ENCODE measurements at regions not wholly inside any gene's neighbourhood (a gene's known extent, or its start where the extent isn't known, plus 50 kb on each side); places are given as distances from the start of the nearest gene placed in this dataset.
"Not testable (repeated sequence)": the region's sequence is repeated elsewhere in the genome, so short reads cannot be mapped to it uniquely, and the experiment has no call there.

GRCh38 chr5:58300346-58300895, 159.5 kb downstream of the PLK2 start:
- H3K9ac ChIP-seq (ENCODE audit: low read depth, low read length): no peak overlapping the region
- no peaks in the 10 kb centered on the region for H3K36me3 ChIP-seq (ENCODE audit: insufficient read depth, low read length)
- H3K4me2 ChIP-seq (ENCODE audit: insufficient read depth, low read length): no peak overlapping the region
- DNase-seq (no peak), ATAC-seq (ENCODE audit: insufficient read depth, low read depth) (no peak)
- no peak for TF ChIP-seq EZH2 (IDR thresholded peaks at IDR 0.05; ENCODE audit: borderline replicate concordance, low read depth, low read length, severe bottlenecking)
- no peak overlapping the region for H2AFZ ChIP-seq (ENCODE audit: low read depth, low read length)
- no peak overlapping the region for H3K27ac ChIP-seq (ENCODE audit: low read length)
- H4K20me1 ChIP-seq (ENCODE audit: insufficient read depth, low read length): no peaks in the 10 kb centered on the region
- no peaks in the 10 kb centered on the region for H3K9me3 ChIP-seq (ENCODE audit: insufficient read depth, low read length, severe bottlenecking)
- H3K27me3 ChIP-seq (ENCODE audit: insufficient read depth, low read length, poor library complexity): no peaks in the 10 kb centered on the region
- no peaks in the 10 kb centered on the region for H3K79me2 ChIP-seq (ENCODE audit: insufficient read depth, low read length)
- no peaks in the 10 kb centered on the region for H3K4me1 ChIP-seq (ENCODE audit: insufficient read depth, low read length)
- H3K4me3 ChIP-seq (ENCODE audit: low read depth in 1 of 2, low read length in 2 of 2): no peak overlapping the region

- no peaks in the 10 kb centered on the region for H3K36me3 ChIP-seq (ENCODE audit: insufficient read depth, low read length)
- DNase-seq (no peak), ATAC-seq (ENCODE audit: insufficient read depth, low read depth) (no peak)
- H3K27ac ChIP-seq (ENCODE audit: low read length): no peak overlapping the region
- no peak overlapping the region for H2AFZ ChIP-seq (ENCODE audit: low read depth, low read length)
- H3K27me3 ChIP-seq (ENCODE audit: insufficient read depth, low read length, poor library complexity): no peaks in the 10 kb centered on the region
- no peaks in the 10 kb centered on the region for H3K9me3 ChIP-seq (ENCODE audit: insufficient read depth, low read length, severe bottlenecking)
- H3K79me2 ChIP-seq (ENCODE audit: insufficient read depth, low read length): no peaks in the 10 kb centered on the region
- no peak overlapping the region for H3K9ac ChIP-seq (ENCODE audit: low read depth, low read length)
- TF ChIP-seq CTCF (IDR thresholded peaks at IDR 0.05; ENCODE audit: borderline replicate concordance, extremely low read depth, low read length, poor library complexity, severe bottlenecking) (no peak), EZH2 (IDR thresholded peaks at IDR 0.05; ENCODE audit: borderline replicate concordance, low read depth, low read length, severe bottlenecking) (no peak)
- no peak overlapping the region for H3K4me3 ChIP-seq (ENCODE audit: low read depth in 1 of 2, low read length in 2 of 2)
- H3K4me2 ChIP-seq (ENCODE audit: insufficient read depth, low read length): no peak overlapping the region
- H3K4me1 ChIP-seq (ENCODE audit: insufficient read depth, low read length): no peaks in the 10 kb centered on the region
- no peaks in the 10 kb centered on the region for H4K20me1 ChIP-seq (ENCODE audit: insufficient read depth, low read length)
Measured at GRCh38 chr5:58299256-58299655, 160.6 kb downstream of the PLK2 start.

- Histone ChIP-seq H2AFZ (ENCODE audit: low read depth, low read length) (no peak overlapping the region), H4K20me1 (ENCODE audit: insufficient read depth, low read length) (no peaks in the 10 kb centered on the region), H3K4me3 (ENCODE audit: low read depth in 1 of 2, low read length in 2 of 2) (no peak overlapping the region), H3K4me1 (ENCODE audit: insufficient read depth, low read length) (no peaks in the 10 kb centered on the region), H3K9ac (ENCODE audit: low read depth, low read length) (no peak overlapping the region), H3K4me2 (ENCODE audit: insufficient read depth, low read length) (no peak overlapping the region), H3K27ac (ENCODE audit: low read length) (no peak overlapping the region), H3K27me3 (ENCODE audit: insufficient read depth, low read length, poor library complexity) (no peaks in the 10 kb centered on the region), H3K9me3 (ENCODE audit: insufficient read depth, low read length, severe bottlenecking) (no peaks in the 10 kb centered on the region), H3K79me2 (ENCODE audit: insufficient read depth, low read length) (no peaks in the 10 kb centered on the region), H3K36me3 (ENCODE audit: insufficient read depth, low read length) (no peaks in the 10 kb centered on the region)
- ATAC-seq (ENCODE audit: insufficient read depth, low read depth) (no peak), DNase-seq (no peak)
- TF ChIP-seq EZH2 (IDR thresholded peaks at IDR 0.05; ENCODE audit: borderline replicate concordance, low read depth, low read length, severe bottlenecking): no peak
Measured at GRCh38 chr5:58294598-58295305, 165.1 kb downstream of the PLK2 start.

- ATAC-seq (ENCODE audit: insufficient read depth, low read depth); H3K79me2 ChIP-seq (ENCODE audit: insufficient read depth, low read length); H3K27me3 ChIP-seq (ENCODE audit: insufficient read depth, low read length, poor library complexity); H3K36me3 ChIP-seq (ENCODE audit: insufficient read depth, low read length); H2AFZ ChIP-seq (ENCODE audit: low read depth, low read length); DNase-seq; H3K4me3 ChIP-seq (ENCODE audit: low read depth in 1 of 2, low read length in 2 of 2); H3K9ac ChIP-seq (ENCODE audit: low read depth, low read length); H3K9me3 ChIP-seq (ENCODE audit: insufficient read depth, low read length, severe bottlenecking); H4K20me1 ChIP-seq (ENCODE audit: insufficient read depth, low read length); H3K4me2 ChIP-seq (ENCODE audit: insufficient read depth, low read length); H3K4me1 ChIP-seq (ENCODE audit: insufficient read depth, low read length); H3K27ac ChIP-seq (ENCODE audit: low read length): not testable (repeated sequence)
Measured at GRCh38 chr5:58288275-58288674, 171.6 kb downstream of the PLK2 start.

- Histone ChIP-seq H4K20me1 (ENCODE audit: insufficient read depth, low read length) (no peaks in the 10 kb centered on the region), H3K79me2 (ENCODE audit: insufficient read depth, low read length) (no peaks in the 10 kb centered on the region), H3K36me3 (ENCODE audit: insufficient read depth, low read length) (no peaks in the 10 kb centered on the region), H3K9ac (ENCODE audit: low read depth, low read length) (no peak overlapping the region), H3K9me3 (ENCODE audit: insufficient read depth, low read length, severe bottlenecking) (no peaks in the 10 kb centered on the region), H3K27me3 (ENCODE audit: insufficient read depth, low read length, poor library complexity) (peaks cover 4% of the 10 kb centered on the region), H3K4me1 (ENCODE audit: insufficient read depth, low read length) (no peaks in the 10 kb centered on the region), H2AFZ (ENCODE audit: low read depth, low read length) (no peak overlapping the region), H3K4me3 (ENCODE audit: low read depth in 1 of 2, low read length in 2 of 2) (no peak overlapping the region), H3K4me2 (ENCODE audit: insufficient read depth, low read length) (no peak overlapping the region), H3K27ac (ENCODE audit: low read length) (no peak overlapping the region)
- ATAC-seq (ENCODE audit: insufficient read depth, low read depth) (no peak), DNase-seq (no peak)
- no peak for TF ChIP-seq CTCF (IDR thresholded peaks at IDR 0.05; ENCODE audit: borderline replicate concordance, extremely low read depth, low read length, poor library complexity, severe bottlenecking)
- TF ChIP-seq EZH2 (IDR thresholded peaks at IDR 0.05; ENCODE audit: borderline replicate concordance, low read depth, low read length, severe bottlenecking): no peak
Measured at GRCh38 chr5:58286741-58287140, 173.1 kb downstream of the PLK2 start.
